ENCODE measurements at regions not wholly inside any gene's neighbourhood (a gene's known extent, or its start where the extent isn't known, plus 50 kb on each side); places are given as distances from the start of the nearest gene placed in this dataset.

GRCh38 chr5:92678640-92679039 is 902.4 kb downstream of the NR2F1-AS1 start:
- ATAC-seq = no peak
- no peak for DNase-seq
- Histone ChIP-seq H3K36me3 (no peaks in the 10 kb centered on the region), H3K4me3 (no peak overlapping the region), H3K9me3 (no peaks in the 10 kb centered on the region), H3K4me1 (no peaks in the 10 kb centered on the region), H3K27me3 (ENCODE audit: low read depth) (no peaks in the 10 kb centered on the region), H3K27ac (no peak overlapping the region)
- intact Hi-C loops (cut with DNase I) = no loop called here
- TF ChIP-seq CTCF (IDR thresholded peaks at IDR 0.05) = no peak

DNA sequence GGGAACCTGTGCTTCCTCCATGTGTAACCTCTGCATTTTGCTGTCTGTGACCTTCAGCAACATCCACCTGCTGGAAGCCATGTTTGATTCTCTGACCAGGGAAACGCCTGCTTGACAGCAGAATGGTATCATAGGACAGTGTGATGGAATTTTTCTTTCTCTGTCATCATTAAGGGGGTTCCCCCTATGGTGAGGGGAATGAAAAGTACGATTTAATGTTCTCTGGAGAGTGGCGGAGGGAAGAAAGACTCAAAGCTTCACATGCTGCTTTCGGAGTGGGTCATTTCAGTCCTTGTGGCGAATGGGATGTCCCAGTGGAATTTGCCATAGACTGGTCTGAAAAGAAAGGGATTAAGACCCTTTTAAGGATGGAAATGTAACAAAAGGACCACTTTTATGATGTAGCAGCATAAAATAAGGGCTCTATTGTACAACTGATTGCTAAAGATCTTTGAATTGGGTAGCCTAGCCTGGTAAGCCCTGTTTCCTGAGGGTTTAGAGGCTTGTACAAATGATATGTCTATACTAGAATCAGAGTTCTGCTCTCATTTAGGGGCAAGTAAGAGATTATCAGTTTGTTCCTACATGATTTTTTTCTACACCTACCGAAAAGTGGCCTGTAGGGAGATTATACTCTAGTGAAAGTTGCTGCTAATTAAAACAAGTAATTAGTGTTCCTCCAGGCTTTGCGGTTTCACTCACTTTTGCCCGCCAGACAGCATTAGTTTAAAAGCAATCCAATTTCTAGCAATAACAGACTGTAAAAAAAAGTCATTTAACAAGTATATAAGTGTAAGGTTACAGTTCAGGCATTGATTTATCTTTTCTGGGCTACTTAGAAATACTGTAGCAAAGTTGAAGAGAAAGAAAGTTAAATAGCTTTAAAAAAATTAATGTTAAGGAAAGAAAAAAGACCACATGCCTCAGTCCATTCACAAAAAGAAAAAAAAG is 904.5 kb downstream of the NR2F1-AS1 start:
- intact Hi-C loops (cut with DNase I) = no loop called here
- ATAC-seq (no peak), DNase-seq (no peak)
- no peaks in the 10 kb centered on the region for H3K27me3 ChIP-seq (ENCODE audit: low read depth)
- H3K36me3 ChIP-seq = no peaks in the 10 kb centered on the region
- no peaks in the 10 kb centered on the region for H3K9me3 ChIP-seq
- TF ChIP-seq CTCF (IDR thresholded peaks at IDR 0.05) = no peak
- no peak overlapping the region for H3K4me3 ChIP-seq
- H3K4me1 ChIP-seq = no peaks in the 10 kb centered on the region
- H3K27ac ChIP-seq = no peak overlapping the region

DNA sequence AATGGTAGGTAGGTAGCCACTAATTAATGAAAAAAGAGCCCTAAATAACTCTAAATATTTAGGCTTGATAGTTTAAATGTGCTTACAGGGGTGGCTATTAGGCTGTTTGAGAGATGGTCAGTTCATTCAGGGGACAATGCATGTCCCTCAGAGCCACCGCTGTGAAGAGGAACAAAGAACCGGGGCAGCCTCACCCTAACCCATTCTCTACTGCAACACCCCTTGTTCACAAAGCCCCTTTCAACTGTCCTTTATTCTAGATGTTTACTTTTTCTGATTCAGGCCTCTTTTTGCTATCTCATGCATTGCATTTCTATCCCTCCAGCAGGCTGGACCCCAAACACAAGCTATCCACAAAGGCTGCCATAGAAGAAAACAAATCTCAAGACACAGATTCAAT is 906.7 kb downstream of the NR2F1-AS1 start:
- no peaks in the 10 kb centered on the region for H3K4me1 ChIP-seq
- no peaks in the 10 kb centered on the region for H3K27me3 ChIP-seq (ENCODE audit: low read depth)
- H3K27ac ChIP-seq = no peak overlapping the region
- no peaks in the 10 kb centered on the region for H3K9me3 ChIP-seq
- DNase-seq = no peak
- ATAC-seq = no peak
- no peaks in the 10 kb centered on the region for H3K36me3 ChIP-seq
- no peak for TF ChIP-seq CTCF (IDR thresholded peaks at IDR 0.05)
- no peak overlapping the region for H3K4me3 ChIP-seq
- intact Hi-C loops (cut with DNase I) = no loop called here

DNA sequence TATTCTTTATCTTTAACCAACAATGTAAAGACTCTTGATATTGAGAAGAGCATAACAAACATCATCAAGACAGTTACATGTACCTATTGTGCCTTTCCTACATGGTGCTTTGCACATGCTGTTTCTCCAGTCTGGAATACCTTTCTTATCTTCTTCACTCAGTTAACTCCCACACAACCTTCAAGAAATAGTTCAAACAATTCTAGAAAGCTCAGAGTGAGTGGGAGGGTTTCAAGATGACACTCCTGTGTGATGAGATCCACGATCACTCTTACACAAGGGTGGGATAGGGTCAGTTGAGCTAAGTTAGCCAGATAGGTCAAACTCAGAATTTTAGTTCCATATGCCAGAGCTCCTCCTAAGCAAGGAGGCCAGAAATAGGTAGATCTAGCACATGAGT is 915.5 kb downstream of the NR2F1-AS1 start:
- intact Hi-C loops (cut with DNase I) = no loop called here
- DNase-seq (no peak), ATAC-seq (no peak)
- no peak for TF ChIP-seq CTCF (IDR thresholded peaks at IDR 0.05)
- no peaks in the 10 kb centered on the region for H3K9me3 ChIP-seq
- no peak overlapping the region for H3K4me3 ChIP-seq
- no peaks in the 10 kb centered on the region for H3K27me3 ChIP-seq (ENCODE audit: low read depth)
- H3K4me1 ChIP-seq = no peaks in the 10 kb centered on the region
- no peak overlapping the region for H3K27ac ChIP-seq
- no peaks in the 10 kb centered on the region for H3K36me3 ChIP-seq

- Histone ChIP-seq H3K27me3 (ENCODE audit: low read depth) (no peaks in the 10 kb centered on the region), H3K9me3 (no peaks in the 10 kb centered on the region), H3K4me1 (no peaks in the 10 kb centered on the region), H3K4me3 (no peak overlapping the region), H3K27ac (no peak overlapping the region), H3K36me3 (no peaks in the 10 kb centered on the region)
- no peak for TF ChIP-seq CTCF (IDR thresholded peaks at IDR 0.05)
- DNase-seq (no peak), ATAC-seq (no peak)
- intact Hi-C loops (cut with DNase I) = no loop called here
Measured at GRCh38 chr5:92662741-92663140, 918.3 kb downstream of the NR2F1-AS1 start.

Data from lower lobe of right lung (tissue), 2 donors.